Mucosa of descending colon (tissue), 3 donors: ENCODE measurements at regions not wholly inside any gene's neighbourhood (a gene's known extent, or its start where the extent isn't known, plus 50 kb on each side); places are given as distances from the start of the nearest gene placed in this dataset.
"Not testable (repeated sequence)": the region's sequence is repeated elsewhere in the genome, so short reads cannot be mapped to it uniquely, and the experiment has no call there.

Experiments
- ATAC-seq: fragments of 200-7000 bp; cut with Tn5 transposase; one replicate; pipeline ENCODE4 v1.9.1; 2020; ENCODE audit warnings: mild to moderate bottlenecking, moderate library complexity
- DNase-seq, 3 donors: peaks; one replicate each; pipeline ENCODE4 v3.0.0-alpha.2; 2020
- H3K36me3 ChIP-seq: fragments of 200-600 bp; one replicate; pipeline ENCODE4 v1.8.0; 2021; ENCODE audit warnings: low read depth, mild to moderate bottlenecking
- H3K4me1 ChIP-seq: fragments of 200-600 bp; one replicate; pipeline ENCODE4 v1.8.0; 2021; ENCODE audit warnings: low read depth, mild to moderate bottlenecking
- H3K4me3 ChIP-seq: fragments of 200-600 bp; one replicate; pipeline ENCODE4 v1.8.0; 2021; ENCODE audit warnings: mild to moderate bottlenecking
- H3K9me3 ChIP-seq: fragments of 200-600 bp; one replicate; pipeline ENCODE4 v1.8.0; 2021; ENCODE audit warnings: mild to moderate bottlenecking
- CTCF ChIP-seq: fragments of 200-600 bp; IDR thresholded peaks from one replicate; pipeline ENCODE4 v1.8.0; 2022; ENCODE audit warnings: antibody characterized with exemption, mild to moderate bottlenecking
- intact Hi-C, 2 donors: fragments of 100-400 bp; cut with DNase I in 1 of 2; cut with micrococcal nuclease in 1 of 2; formaldehyde crosslinking; loops; one replicate each; pipeline versions ENCODE4 v1.11.0 to v1.11.1; 2022; cut with DNase I, micrococcal nuclease
- donor health status: DM: no; HTN: no; CAD: no; lungs with moderate emphysema.
- donor health status: DM: no; HTN: no; CAD: no.
- donor health status: DM: no; HTN: yes; CAD: no.

- intact Hi-C loops = no loop called here
- no peaks in the 10 kb centered on the region for H3K4me1 ChIP-seq
- no peak for ATAC-seq
- no peaks in the 10 kb centered on the region for H3K9me3 ChIP-seq
- no peak overlapping the region for H3K4me3 ChIP-seq
- DNase-seq = no peak
- no peaks in the 10 kb centered on the region for H3K36me3 ChIP-seq
- TF ChIP-seq CTCF = no peak
Observed at GRCh38 chr18:39449566-39449965, 1884.0 kb upstream of the CELF4 start.

- no peak overlapping the region for H3K4me3 ChIP-seq
- no peaks in the 10 kb centered on the region for H3K36me3 ChIP-seq
- DNase-seq = no peak
- H3K4me1 ChIP-seq = no peaks in the 10 kb centered on the region
- no peak for ATAC-seq
- no peaks in the 10 kb centered on the region for H3K9me3 ChIP-seq
- TF ChIP-seq CTCF = no peak
- intact Hi-C loops = no loop called here
Observed at GRCh38 chr18:39448942-39449341, 1883.3 kb upstream of the CELF4 start.

GRCh38 chr18:39444957-39445356 is 1879.4 kb upstream of the CELF4 start:
- H3K4me3 ChIP-seq, H3K4me1 ChIP-seq, intact Hi-C loops, H3K36me3 ChIP-seq, DNase-seq, ATAC-seq, H3K9me3 ChIP-seq: not testable (repeated sequence)

- DNase-seq = no peak
- intact Hi-C loops = no loop called here
- TF ChIP-seq CTCF = no peak
Observed at GRCh38 chr18:39441648-39442047, 1876.0 kb upstream of the CELF4 start.

GRCh38 chr18:39435996-39436395 is 1870.4 kb upstream of the CELF4 start:
- Histone ChIP-seq H3K9me3 (no peaks in the 10 kb centered on the region), H3K36me3 (no peaks in the 10 kb centered on the region), H3K4me1 (no peaks in the 10 kb centered on the region), H3K4me3 (no peak overlapping the region)
- intact Hi-C loops = no loop called here
- no peak for ATAC-seq
- no peak for TF ChIP-seq CTCF
- DNase-seq = no peak

More at GRCh38 chr18:39441648-39442047, 1876.0 kb upstream of the CELF4 start:
- ATAC-seq = no peak
- H3K4me1 ChIP-seq = no peaks in the 10 kb centered on the region
- H3K36me3 ChIP-seq = no peaks in the 10 kb centered on the region
- H3K9me3 ChIP-seq = no peaks in the 10 kb centered on the region
- no peak overlapping the region for H3K4me3 ChIP-seq

GRCh38 chr18:39435209-39435608 is 1869.6 kb upstream of the CELF4 start:
- ATAC-seq (no peak), DNase-seq (no peak)
- no peak for TF ChIP-seq CTCF
- H3K4me3 ChIP-seq = no peak overlapping the region
- no peaks in the 10 kb centered on the region for H3K4me1 ChIP-seq
- no peaks in the 10 kb centered on the region for H3K36me3 ChIP-seq
- no peaks in the 10 kb centered on the region for H3K9me3 ChIP-seq
- intact Hi-C loops = no loop called here
